NOMO-1 treated with DMSO at 0.1 percent for 48 hours (cell line): ENCODE measurements at regions not wholly inside any gene's neighbourhood (a gene's known extent, or its start where the extent isn't known, plus 50 kb on each side); places are given as distances from the start of the nearest gene placed in this dataset.

Source experiments
- DNase-seq: peaks from one replicate; lab custom pipeline; 2025; ENCODE audit not compliant: unreplicated experiment; lab: John Stamatoyannopoulos, UW

DNA sequence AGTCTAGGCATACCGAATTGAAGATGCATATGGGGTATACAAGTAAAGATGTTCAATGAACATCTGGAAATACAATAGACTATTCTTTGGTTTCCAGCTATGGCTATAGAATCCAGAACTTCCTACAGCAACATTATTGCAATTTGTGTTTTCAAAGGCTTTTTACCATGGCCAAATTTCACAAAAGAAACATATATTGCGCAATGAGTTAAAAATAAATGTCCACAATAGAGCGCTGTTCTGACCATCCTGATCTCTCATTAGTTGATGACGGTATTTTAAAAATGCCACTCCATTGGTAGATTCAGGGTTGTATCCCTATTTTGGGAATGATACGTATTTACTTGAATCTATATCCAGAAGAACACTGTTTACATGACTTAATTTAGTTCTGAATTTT, 139.2 kb downstream of the LINC00632 start:
- DNase-seq: no peak

- no peak for DNase-seq
Measured at GRCh38 chrX:140860718-140861117, 141.7 kb upstream of the SPANXB1 start.

DNA sequence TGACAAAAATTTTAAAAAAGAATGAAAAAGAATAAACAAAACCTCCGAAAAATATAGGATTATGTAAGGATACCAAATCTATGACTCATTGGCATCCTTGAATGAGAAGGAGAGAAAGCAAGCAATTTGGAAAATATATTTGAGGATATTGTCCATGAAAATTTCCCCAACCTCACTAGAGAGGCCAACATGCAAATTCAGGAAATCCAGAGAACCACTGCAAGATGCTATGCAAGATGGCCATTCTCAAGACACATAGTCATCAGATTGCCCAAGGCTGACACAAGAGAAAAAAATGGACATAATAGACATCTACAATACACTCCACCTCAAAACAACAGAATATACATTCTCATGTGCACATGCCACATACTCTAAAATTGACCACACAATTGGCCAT, 135.9 kb upstream of the SPANXB1 start:
- no peak for DNase-seq

DNA sequence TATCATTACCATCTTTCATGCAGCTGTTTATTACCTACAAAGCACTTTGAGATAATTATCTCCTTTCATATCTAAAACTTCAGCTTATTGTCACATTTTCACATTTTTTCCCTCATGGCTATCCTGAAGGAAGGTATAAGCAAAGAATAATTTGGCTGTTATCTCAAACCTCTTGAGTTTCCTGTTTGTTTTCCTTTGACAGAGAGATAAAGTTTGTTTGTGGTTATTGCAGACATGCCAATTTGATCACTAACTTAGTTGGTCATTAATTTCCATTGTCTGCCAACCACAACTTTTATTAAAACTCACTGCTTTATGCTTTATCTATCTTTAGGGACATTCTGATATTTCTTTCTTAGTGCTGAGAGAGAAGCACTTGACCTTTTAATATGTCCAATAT, 89.8 kb upstream of the SPANXB1 start:
- no peak for DNase-seq

DNA sequence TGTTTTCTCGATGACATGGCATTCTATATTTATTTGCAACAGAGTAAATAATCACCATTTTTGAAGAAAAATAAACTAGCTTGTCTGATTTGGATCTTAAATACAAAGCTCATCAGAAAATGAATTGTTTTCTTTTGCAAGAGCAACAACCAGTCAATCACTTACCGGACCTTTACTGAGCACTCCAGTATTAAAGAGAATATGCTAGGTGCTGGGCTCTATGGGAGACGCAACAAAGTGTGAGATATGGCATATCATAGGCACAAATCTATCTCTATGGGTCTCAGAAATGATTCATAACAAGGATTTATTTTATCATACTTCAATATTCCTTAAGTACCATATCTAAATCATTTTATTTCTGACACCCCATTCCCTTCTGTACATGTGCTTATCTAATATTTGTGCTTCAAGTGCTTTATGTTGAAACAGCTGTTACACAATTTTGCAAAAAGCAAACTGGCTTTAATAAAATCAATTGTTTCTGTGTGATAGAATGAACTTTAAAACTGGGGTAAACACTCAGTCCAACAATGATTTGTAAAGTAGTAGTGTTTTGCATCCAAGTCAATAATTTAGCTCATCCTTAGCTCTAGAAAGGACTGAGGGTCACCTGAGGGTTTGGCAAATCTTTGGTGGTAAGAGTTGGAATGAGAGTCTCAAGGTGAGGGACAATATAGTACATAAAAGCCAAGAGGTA, 88.4 kb upstream of the SPANXB1 start:
- DNase-seq: no peak

DNA sequence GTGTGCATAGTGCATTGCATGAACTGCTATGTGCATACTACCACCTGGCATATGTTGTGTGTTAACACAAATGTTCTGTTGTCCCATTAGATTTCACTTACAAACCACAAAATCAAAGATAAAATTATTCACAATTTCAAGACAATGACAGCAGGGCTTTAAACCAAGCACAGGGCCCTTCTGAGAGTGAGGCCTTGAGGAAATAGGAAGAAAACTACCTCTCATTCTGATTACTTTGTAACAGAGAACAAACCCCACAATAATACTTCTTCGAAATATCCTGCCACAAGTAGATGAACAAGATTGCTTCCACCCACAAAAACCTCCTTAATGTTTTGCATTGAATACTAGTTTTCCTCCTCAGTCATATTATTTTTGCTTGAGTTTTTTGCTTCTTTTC, 85.5 kb upstream of the SPANXB1 start:
- no peak for DNase-seq

DNA sequence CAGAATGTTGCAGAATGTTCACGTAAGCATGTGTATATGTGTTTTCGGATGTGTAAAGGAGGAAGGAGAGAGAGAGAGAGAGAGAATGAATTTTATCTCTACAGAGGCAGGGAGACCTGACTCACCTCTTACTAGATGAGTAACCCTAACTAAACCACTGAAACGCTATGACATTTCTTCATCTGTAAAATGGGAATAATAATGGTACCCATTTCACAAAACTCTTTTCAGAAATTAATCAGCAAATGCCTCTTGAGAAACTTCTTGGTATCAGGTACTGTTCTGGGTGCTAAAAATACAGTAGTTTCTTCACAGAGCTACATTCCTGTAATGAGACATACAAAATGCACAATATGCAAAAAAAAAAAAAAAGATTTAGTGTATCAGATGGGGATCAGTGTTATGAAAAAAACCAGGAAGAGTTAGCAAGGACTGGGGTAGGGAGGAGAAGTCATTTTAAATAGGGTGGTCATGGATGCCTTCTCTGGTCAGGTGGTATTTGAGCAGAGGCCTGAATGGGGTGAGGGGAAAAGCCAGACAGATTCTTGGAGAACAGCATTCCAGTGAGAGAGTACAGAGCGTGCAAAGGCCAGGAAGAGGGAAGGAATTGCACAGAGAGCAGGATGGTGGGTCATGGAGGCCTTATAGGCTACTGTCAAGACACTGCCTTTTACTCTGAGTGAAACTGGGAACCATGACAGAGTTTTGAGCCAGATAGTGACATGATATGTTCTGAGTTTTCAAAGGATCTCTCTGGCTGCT, 84.9 kb upstream of the SPANXB1 start:
- no peak for DNase-seq

DNA sequence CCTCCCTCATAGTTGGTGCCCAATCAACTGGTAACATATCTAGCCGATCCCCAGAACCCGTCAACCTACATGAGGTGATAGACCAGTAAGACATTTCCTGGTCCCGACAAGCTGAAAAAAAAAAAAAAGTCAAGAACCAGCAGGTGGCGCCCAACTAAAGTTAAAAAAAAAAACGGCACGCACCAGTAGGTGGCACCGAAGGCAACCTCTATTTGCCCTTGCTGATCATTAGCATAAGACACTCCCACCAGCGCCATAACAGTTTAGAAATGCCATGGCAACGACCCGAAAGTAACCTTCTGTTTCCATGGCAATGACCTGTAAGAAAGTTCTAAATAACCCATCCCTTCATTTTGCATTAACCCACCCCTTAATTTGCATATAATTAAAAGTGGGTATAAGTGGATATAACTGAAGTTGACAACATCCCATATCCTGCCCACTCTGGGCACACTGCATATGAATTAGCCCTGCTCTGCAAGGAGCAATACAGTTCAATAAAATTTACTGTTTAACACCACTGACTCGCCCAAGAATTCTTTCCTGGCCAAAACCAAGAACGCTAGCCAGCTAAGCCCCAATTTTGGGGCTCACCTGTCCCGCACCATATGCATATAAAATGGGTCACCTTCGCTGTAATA, 83.9 kb upstream of the SPANXB1 start:
- DNase-seq: peak; percentile 60

- no peak for DNase-seq
Measured at GRCh38 chrX:140920416-140920815, 82.0 kb upstream of the SPANXB1 start.

GRCh38 chrX:140923118-140923517, 79.3 kb upstream of the SPANXB1 start:
- DNase-seq: no peak

DNA sequence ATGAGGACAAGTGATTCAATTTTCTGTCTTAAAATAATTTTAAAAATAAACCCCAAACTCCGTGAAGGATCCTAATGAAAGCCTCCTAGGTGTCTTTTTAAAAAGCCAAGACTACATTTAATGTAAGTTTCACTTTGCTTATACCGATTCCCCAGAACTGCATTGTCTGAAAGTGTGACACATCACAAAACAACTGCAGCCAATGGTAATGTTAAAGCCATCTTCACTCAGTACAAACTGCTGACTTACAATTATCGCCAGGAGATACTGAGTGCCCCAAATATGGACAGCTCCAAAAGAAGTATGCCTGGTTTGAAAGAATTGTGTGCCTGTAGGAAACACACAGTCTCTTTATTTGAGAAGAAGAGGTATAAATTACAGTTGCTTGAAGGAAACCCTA, 73.7 kb upstream of the SPANXB1 start:
- DNase-seq: no peak

- no peak for DNase-seq
Measured at GRCh38 chrX:140933016-140933415, 69.4 kb upstream of the SPANXB1 start.

GRCh38 chrX:140933874-140934655, 68.3 kb upstream of the SPANXB1 start:
- DNase-seq: no peak

DNA sequence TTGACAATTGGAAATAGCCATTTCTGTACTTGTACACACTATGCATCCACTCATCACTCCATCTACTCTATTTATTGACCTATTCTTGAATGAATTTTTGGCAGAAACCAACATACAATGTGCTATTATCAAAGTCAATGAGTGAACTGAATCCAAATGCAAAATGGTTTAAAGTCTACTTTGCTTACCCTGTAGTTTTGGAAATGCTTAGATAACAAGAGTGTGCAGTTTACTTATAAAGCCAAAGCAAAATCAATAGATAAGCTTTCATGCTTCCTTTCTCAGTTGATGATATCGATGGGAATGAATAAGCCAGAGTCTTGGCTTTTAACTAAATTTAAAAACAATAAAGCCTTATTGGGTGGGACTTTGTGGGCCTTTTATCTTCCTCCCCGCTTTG, 58.9 kb upstream of the SPANXB1 start:
- no peak for DNase-seq

GRCh38 chrX:140944710-140945109, 57.7 kb upstream of the SPANXB1 start:
- DNase-seq: no peak

GRCh38 chrX:140948827-140949226, 53.6 kb upstream of the SPANXB1 start:
- DNase-seq: no peak

DNA sequence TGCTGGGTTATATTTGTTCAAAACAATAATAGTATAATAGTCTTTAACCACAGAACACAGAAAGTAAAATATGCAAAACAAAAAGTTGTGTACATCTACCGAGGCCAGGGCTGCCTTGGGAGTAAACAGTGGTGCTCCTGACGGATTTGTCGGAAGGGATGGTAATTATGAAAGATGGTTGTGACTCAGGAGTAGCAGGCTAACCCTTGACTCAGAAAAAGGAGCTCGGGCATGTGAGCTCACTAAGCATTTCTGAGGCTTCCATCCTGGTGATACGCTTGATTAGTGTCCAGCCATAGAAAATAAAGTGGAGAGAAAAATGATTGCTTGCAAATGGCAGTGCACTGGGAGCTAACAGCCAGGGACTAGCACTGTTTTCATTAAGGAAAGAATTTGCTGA, 53.2 kb upstream of the SPANXB1 start:
- DNase-seq: no peak
